Upper lobe of left lung (tissue), 4 donors: ENCODE measurements at regions not wholly inside any gene's neighbourhood (a gene's known extent, or its start where the extent isn't known, plus 50 kb on each side); places are given as distances from the start of the nearest gene placed in this dataset.

Experiments used
- CTCF ChIP-seq, 6 experiments: fragments of 450-650 bp in 4 of 6; fragments of 200-600 bp in 2 of 6; sonication (generic) in 2 of 6; IDR thresholded peaks; one replicate each; pipeline ENCODE4 v1.5.1; 2016 to 2019; ENCODE audit warnings: antibody characterized with exemption in 6 of 6
- EP300 ChIP-seq, 4 donors: sonication (generic); formaldehyde crosslinking; IDR thresholded peaks; one replicate each; pipeline ENCODE4 v1.5.1; 2017; ENCODE audit warnings: antibody characterized with exemption in 4 of 4, control low read depth in 2 of 4
- POLR2A ChIP-seq, 4 donors: fragments of 450-650 bp; IDR thresholded peaks; one replicate each; pipeline ENCODE4 v1.5.1; 2016 to 2017; ENCODE audit warnings: antibody characterized with exemption in 4 of 4, mild to moderate bottlenecking in 2 of 4
- POLR2AphosphoS5 ChIP-seq, 2 donors: sonication (generic); formaldehyde crosslinking; IDR thresholded peaks; one replicate each; pipeline ENCODE4 v1.5.1; 2017; ENCODE audit warnings: antibody characterized with exemption in 2 of 2

- TF ChIP-seq POLR2A (IDR thresholded peaks at IDR 0.05) (no peak), CTCF (IDR thresholded peaks at IDR 0.05) (no peak), POLR2AphosphoS5 (IDR thresholded peaks at IDR 0.05) (no peak), EP300 (IDR thresholded peaks at IDR 0.05) (no peak)
Measured at GRCh38 chr2:66968946-66969345, 428.2 kb upstream of the ETAA1 start.
